ENCODE measurements at regions not wholly inside any gene's neighbourhood (a gene's known extent, or its start where the extent isn't known, plus 50 kb on each side); places are given as distances from the start of the nearest gene placed in this dataset.
"Not testable (repeated sequence)": the region's sequence is repeated elsewhere in the genome, so short reads cannot be mapped to it uniquely, and the experiment has no call there.

DNA sequence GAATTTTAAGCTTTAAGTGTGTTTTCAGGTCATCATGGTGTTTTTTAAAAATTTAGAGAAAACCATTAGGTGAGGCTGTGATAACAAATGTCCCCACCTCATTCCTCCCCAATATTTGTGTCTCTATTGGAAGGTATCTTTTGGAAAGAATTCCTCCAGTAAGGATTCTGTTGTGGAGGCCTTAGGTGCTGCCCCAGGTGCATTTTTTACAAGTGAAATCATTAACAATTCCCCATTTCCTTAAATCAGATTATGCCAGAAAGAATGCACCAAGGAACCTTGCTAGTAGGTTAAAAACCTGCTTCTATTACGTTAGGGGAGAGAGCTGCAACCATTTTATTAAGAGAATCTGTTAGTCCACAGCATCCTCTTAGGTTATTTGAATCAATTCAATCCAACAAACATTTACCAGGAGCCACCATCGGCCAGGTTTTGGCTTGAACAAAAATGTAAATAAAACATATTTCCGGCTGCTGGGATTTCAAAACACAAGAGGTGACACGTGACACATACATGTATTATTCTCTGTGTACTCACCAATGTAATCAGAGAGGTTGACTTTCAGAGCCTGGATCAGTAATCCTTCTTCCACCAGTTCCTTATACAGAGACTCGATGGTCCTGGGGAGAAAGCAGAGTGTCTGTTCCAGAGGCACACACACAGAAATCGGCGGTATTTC lies 112.5 kb upstream of the ASB18 start:
- FAIRE-seq, result no peak

DNA sequence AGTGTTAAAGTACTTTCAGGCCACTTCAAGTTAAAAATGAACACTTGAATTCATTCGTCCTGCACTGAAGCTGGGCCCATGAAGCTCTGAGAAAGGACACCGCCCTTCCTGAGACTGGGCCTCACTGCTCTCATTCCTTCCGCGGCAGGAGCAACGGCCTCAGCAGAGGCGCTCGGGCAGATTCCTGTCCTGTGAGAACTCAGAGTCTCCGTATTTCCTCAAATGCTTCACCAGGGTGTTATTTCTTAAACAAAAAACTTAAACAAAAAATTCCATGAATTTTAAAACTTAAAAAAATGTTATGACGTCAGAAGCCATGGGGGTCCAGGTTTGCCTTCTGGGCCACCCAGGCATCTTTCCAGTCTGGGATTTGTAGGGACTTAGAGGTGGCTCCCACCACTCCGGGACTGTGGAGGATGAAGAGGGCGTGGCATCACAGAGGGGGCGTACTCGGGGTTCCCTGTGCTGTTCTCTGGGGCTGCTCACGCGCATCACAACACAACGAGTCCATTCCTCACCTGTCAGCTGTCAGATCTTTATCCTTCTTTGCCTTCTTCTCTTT lies 115.9 kb upstream of the ASB18 start:
- no peak for FAIRE-seq

DNA sequence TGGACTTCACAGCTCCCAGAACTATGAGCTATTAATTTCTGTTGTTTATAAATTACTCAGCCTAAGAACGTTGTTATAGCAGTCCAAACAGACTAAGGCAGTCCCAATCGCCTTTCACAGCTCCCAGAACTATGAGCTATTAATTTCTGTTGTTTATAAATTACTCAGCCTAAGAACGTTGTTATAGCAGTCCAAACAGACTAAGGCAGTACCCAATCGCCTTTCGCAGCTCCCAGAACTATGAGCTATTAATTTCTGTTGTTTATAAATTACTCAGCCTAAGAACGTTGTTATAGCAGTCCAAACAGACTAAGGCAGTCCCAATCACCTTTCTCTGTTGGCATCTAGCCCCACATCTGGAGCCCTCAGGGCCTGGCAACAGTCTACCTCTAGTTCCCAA lies 117.0 kb upstream of the ASB18 start:
- FAIRE-seq, result not testable (repeated sequence)

DNA sequence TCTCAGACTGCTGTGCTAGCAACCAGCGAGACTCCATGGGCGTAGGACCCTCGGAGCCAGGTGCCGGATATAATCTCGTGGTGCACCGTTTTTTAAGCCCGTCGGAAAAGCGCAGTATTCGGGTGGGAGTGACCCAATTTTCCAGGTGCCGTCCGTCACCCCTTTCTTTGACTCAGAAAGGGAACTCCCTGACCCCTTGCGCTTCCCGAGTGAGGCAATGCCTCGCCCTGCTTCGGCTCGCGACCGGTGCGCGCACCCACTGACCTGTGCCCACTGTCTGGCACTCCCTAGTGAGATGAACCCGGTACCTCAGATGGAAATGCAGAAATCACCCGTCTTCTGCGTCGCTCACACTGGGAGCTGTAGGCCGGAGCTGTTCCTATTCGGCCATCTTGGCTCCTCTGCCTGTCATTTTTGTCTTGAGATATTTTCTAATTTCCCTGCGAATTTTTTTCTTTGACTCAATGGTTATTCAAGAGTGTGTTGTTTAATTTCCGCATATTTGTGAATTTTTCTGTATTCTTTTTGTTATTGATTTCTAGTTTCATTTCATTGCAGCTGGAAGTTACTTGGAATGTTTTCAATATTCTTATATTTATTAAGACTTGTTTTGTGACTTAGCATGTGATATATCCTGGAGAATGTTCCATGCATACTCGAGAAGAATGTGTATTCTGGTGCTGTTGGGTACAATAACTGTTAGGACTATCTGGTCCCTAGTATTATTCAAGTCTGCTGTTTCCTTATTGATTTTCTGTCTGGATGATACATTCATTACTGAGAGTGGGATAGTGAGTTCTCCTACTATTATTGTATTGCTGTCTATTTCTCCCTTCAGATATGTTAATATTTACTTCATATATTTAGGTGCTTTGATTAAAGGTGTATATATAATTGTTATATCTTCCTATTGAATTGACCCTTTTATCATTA lies 125.3 kb upstream of the ASB18 start:
- not testable (repeated sequence) for FAIRE-seq

DNA sequence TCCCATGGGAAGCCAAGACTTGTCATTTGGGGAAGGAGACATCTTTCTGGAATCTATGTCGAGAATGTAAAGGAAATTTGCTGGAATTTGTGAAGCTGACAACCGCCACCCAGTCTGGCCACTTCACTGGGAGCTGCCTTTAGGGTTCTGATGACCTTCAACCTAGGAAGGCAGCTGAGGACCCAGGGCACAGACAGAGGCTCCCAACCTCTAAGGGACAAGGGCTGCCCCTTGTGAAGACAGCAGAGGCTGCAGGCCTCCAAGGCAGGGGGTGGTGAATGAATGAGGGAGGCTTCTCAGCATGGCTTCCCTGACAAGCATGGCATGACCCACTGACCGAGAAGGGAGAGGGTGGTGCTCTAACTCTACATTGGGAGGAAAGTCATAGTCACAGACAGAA lies 128.9 kb upstream of the ASB18 start:
- no peak for FAIRE-seq

DNA sequence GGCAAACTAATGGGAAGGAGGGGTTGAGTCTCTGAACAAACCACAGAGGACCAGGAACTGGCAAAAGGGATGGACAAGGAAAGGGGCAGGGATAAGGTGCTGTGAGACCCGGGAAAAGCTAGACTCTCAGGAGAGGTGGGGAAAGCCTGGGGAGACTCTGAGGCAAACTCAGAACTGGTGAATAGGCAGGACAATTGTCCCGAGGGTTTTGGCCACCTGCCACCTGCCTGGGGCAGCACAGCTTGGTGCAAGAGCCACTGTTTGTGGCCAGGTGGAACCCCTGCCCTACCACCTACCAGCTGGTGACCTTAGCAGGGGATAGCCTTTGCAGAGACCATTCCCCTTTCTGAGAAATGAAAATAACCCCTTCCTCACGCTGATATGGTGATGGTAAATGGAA lies 129.4 kb upstream of the ASB18 start:
- FAIRE-seq, result no peak

DNA sequence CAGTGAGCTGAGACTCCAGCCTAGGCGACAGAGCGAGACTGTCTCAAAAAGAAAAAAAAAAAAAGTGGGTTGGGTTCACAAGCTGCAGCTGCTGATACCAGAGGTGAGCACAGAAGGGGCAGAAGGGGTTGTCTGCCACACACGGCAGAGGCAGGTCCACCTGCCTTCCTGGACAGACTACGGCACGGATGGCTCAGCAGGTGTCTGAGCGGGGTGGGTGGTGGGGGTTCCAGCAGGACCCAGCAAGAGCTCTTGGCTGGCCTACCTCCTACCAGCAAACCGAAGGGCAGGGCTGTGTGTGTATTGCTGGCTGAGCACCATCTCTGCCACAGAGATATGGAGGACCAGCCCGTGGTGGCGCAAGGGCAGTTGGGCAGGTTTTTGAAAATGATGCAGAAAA lies 130.4 kb upstream of the ASB18 start:
- no peak for FAIRE-seq

DNA sequence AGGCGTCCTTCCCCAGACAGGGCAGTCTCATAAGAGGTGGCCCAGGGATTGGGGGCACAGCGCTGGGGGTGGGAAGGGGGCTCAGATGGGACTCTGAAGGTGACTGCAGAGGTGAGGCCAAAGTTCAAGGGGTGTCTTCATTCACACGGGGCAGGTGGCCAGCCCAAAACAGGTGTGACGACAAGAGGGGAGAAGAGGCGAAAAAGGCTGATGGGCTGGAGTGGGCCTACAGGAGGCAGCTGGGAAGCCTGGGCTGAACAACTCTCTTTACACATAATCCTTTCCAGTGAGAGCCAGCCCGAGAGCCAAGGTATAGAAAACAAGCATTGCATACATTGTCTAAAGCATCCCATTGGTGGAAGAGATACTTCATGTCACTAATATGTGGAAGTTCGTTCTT lies 130.9 kb upstream of the ASB18 start:
- FAIRE-seq, result no peak

DNA sequence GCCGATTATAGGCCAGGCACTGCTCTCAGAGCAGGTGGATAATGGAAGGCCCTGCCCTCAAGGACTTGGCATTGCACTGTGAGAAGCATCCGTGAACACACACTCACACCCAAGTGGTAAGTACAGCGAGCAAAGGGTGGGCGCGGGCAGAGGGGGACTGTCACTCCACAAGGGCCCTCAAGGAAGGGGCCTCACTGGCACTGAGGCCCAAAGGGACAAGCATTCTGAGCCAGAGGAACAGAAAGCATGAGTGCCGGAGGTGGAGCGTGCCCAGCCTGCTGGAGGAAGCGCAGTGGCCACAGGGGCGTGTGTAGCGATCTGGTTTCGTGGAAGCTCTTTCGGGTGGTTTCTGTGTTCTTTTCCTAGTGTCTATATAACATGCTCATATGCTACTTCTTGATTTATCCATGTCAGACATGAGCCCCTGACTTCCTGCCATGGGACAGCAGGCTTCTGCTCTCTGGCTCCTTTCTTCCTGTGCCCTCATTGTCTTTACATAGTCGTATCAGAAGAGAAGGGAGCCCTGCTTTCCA lies 132.7 kb upstream of the ASB18 start:
- FAIRE-seq, result no peak

DNA sequence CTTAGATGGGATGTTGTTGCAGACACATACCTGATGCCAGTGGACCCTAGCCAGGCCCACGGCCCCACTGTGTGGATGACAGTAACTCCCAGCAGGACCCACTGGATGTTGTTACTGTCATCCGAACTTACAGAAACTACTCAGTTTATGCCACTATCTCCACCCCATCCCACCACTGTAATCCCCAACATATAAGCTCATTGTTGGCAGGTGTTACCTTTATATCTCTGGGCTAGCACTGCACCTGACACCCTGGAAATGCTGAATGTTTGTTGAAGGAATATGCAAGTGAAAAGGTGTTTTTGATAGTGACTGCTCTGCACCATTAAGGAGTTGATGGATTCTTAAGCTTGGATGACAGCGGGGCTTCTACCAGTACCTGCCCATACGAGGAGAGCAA lies 133.5 kb upstream of the ASB18 start:
- FAIRE-seq, result no peak

DNA sequence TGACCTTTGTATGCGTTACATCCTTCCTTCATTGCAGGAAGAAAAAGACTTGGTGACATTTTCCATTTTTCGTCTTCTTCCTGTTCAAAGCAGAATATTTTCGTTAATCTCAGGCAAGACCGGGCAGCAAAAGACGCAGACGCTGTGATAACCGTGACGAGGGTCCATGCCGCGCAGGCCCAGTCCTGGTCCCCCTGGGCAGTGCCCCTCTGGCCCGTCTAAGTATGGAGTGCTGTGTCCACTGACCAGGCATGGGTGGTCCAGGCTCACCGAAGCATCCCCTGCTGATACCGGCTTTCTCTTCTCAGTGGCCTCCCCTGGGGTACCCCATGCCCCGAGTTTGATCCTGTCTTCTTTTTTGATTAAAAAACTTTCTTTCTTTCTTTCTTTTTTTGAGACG lies 135.2 kb upstream of the ASB18 start:
- FAIRE-seq, result no peak

DNA sequence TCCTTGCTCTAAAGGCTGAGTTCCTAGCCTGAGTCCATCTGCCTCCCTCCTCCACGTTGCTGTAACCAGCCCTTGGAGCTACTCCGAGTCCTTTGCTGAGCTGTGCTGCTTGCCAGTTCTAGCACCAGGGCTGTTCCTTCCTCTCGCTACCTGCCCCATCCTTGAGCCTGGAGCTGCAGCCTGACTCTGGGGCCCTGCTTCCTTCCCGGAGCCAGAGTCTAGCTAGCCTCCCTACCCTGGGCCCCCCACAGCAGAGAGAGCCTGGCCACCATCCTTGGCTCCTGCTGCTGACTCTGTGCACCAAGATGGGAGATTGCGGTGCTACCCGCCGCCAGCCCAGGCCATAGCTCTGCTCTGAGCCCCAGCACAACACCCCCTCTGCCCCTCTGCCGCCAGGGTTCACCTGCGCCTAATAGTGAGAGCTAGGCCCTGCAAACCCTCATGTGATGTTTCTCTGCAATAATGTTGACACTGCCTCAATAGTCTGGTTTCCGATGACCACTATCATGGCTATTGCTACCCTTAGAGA lies 135.9 kb upstream of the ASB18 start:
- FAIRE-seq, result no peak

DNA sequence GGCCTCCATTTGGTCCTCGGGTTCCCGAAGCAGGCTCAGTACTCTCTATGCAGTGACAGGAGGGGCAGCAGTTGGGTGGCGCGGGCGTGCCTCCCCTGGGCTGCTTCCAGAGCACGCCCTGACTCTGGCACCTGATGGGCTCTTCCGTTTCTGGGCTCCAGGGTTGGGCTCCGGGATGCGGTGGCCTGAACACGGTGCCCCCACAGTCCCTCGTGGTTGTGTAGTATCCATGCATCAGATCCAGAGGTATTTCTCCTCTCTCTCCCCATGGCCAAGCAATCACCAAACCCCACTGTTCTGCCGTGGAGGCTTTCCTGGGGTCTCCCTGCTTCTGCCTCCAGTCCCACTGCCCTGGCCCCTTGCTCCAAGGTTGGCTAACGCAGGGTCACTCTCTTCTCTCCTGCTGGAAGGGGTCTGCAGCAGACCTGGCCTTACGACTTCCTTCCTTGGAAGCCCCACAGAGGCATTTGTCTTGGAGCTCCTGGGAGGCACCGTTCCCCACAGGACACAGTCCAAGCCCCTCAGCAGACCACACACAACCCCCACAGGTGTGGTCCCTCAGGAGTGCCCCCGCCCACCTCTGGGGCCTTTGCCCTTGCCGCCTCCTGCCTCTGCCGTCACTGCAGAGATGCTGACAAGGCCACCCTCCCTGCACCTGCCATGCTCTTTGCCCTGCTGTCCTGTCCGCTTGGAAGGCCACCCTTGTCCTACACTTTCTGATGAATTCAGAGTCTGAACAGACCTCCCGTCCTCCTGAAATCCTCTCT lies 136.6 kb upstream of the ASB18 start:
- FAIRE-seq, result no peak

DNA sequence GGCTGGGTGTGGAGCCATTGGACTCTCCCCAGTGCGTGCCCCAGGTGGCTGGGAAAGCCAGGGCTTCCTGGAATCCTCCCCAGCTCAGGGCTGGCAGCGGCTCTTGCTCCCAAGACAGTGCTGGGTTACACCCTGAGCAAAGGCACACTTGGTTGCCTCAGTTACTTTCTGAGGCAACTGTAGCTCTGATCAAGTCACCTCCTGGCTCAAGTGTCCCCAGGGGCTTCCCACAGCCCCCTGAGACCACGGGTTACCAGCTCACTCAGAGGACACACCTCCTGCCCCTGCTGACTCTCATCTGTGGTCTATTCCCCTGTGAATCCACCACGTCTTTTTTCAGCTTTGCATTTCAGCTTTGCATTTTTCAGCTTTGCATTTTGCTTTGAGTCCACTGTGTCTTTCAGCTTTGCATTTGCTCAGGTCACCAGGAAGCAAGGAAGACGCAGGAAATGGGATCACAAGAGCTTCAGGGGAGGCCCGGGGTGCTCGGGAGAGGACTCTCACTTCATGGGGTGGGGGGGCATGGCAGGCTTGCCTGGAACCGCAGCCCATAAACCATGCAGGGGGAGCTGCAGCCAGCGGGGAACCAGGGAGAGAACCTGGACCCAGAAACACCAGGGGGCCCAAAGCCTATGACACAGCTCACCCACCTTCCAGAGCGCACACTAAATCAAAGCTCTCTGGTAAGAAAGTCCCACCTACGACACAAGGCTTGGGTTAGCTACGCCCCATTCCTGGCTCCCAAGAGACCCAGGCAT lies 138.0 kb upstream of the ASB18 start:
- no peak for FAIRE-seq

DNA sequence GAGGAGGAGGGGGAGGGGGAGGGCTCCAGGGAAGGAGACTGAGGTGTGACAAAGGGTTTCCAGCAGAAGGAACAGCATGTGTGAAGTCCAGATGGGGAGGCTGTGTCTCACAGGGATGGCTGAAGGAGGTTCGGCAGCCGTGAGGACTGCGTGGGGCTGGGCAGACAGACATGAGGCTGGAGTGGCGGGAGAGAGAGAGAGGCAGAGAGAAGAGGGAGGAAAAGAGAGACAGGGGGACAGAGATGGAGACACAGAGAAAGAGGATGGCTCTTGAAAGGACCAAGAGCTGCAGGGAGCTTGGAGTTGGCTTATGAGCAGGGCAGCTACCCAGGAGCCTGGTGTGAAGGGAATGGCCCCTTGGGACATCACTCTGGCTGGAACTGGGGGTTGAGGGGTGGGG lies 138.9 kb upstream of the ASB18 start:
- no peak for FAIRE-seq

DNA sequence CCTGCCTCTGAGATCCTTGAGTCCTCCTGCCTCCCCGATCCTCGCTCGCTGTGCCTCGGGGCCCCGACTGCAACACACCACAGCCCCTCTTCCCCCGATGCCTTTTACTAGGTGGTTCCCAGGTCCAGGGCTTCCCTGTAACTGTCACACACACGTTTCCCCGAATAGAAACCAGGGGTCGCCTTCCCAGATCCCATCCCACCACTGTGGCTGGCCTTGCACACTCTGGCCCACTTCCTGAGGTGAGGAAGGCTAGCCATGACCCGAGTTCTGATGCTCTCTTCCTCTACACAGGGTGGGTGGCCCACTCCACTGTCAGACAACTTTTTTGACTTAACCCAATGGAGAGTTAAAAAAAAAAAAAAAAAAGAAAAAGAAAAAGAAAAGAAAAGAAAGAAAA lies 139.6 kb upstream of the ASB18 start:
- FAIRE-seq, result no peak

DNA sequence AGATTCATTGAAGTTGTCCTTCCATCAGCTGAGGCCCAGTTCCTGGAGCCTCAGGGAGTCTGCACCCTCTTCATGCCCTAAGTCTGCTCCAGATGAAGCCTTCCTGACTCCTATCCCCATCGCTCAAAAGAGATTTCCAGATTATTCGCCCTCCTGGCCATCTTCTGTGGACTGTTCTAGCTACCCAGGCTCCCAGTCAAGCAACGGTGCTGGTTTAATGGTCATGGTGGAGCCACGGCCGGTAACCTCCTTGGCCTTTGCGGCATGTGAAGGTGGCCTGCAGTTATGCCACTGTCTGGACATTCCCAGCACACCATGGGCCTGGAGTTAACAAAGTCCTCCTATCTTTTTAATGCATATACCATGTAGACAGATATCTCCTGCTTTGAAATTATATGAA lies 140.1 kb upstream of the ASB18 start:
- no peak for FAIRE-seq

DNA sequence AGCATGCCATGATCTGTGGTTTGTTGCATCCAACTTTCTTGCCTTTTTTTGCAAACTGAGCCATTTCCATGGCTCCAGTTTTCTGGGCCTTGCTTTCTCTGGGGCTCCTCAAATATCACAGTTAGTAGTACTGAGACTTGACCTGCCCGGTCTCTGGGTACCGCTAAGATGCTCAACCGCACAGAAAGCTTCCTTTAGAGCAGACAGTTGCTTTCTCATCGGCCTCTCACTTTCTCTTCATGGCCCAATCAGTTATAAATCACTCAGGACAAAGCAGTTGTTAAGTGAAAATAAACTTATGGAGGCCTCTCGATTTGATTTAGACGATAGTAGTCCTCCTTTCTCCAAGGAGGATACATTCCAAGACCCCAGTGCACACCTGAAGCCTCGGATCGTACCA lies 141.2 kb upstream of the ASB18 start:
- FAIRE-seq, result no peak

DNA sequence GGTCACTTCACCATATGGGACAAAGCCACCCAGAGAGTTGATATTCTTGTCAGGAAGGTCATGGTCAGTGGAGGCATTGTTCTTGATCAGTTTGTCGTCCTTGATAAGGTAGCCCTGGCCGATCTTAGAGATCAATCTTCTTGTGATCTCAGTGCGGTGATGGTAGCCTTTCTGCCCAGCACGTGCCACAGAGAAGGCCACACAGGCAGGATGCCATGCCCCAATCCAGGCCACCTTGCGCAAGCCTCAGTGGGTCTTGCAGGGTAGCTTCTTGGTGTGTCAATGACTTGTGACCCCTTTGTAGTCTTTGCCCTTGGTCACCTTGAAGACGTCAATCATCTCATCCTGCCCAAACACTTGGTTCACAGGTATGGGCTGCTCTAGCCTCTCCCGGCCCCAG lies 143.9 kb upstream of the ASB18 start:
- no peak for FAIRE-seq

DNA sequence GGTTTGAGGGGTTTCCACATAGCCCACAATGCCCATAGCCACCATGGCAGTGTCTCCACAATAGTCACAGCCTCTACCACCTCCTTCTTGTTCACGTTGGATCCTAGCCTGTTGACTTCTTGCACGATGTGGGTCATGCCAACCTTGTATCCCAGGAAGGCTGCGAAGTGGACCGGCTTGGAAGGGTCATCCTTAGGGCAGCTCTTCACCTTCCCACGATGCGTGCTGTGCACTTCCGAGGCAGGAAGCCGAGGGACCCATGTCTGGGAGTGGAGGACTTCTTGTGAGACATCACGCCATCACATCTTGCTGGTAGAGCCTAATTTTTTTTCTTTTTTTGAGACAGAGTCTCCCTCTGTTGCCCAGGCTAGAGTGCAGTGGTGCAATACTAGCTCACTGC lies 144.6 kb upstream of the ASB18 start:
- no peak for FAIRE-seq

DNA sequence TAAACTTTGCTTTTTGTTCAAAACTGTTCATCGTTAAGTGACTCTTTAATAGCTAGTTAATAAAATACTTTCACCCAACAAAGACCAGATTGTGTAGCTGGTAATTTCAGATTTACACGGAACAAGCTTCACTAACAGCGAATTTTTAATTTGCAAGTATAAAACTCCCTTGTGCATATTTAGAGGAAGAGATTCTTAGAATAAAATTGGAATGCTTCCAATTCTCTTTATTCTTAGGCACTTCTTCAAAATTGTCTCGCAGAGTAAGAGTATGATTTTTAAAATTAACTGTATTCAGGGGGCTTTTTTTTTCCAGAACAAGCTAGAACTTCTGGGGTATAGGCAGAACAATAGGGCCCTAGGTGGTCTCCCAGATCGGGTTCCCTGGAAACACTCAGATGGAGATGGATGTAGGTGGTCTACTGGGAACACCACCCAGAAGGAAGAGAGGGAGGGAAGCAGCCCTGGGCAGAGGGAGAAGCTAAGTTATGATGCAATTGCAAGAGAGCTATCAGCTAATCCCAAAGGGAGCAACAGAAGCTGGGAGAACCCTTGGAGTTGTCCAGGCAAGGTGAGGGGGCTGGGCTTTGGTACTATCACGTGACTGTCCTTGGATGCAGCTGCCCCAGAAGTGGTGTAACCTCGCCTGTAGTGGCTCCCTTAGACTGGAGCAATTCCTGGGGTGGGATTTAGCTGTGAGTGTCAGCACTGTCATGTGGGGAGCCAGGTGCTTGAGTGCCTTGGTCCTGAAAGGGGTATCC lies 151.7 kb upstream of the ASB18 start:
- no peak for FAIRE-seq
